ENCODE measurements at regions not wholly inside any gene's neighbourhood (a gene's known extent, or its start where the extent isn't known, plus 50 kb on each side); places are given as distances from the start of the nearest gene placed in this dataset.
"Not testable (repeated sequence)": the region's sequence is repeated elsewhere in the genome, so short reads cannot be mapped to it uniquely, and the experiment has no call there.

DNA sequence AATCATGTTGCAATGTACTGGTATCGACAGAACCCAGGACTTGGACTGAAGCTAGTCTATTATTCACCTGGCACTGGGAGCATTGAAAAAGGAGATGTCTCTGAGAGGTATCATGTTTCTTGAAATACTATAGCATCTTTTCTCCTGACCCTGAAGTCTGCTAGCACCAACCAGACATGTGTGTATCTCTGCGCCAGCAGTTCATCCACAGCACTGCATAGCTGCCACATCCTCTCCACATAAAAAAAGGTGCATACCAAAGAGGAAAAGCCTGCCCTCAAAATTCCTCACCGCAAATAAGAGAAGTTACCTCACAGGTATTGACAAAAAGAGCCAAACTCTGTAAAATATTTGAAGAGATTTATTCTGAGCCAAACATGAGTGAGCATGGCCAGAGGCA, 99.5 kb upstream of the PRSS3 start:
- DNase-seq, result no peak

- DNase-seq, result no peak
Observed at GRCh38 chr9:33697171-33697570, 98.2 kb upstream of the PRSS3 start.

DNA sequence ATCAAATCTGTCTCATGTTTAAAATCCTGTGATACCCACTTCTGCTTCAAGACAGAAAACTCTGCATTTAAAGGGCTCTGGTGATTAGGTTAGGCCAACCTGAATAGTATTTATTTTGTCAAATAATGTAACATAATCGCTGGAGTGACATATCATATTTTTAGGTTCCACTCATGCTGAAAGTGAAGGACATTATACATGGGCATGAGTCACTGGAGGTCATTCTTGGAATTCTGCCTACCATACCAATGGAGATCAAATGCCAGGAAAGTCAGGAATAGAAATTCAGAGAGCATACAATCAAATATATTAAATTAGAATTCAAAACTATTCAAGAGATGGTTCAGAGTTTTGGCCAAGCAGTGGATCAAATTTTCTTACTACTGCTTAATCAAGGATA, 97.1 kb upstream of the PRSS3 start:
- DNase-seq, result no peak

DNA sequence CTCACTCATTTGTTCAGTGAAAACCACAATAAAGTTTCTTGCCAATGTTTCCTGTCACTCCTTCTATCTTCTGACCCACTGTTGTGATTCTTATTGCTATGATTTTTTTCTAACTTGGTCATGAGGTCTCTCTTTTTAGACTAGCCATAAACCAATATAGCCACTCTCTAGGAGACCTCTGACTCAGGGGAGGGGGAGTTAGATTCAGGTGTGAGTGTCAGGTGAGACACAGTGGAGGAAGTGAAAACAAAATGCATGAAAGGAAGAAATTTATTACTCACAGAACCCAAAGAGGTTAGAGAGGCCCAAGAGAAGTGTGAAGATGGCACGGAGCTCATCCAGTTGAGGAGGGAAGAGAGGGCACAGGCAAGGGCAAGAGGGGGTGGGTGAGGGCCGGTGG, 94.4 kb upstream of the PRSS3 start:
- DNase-seq, result not testable (repeated sequence)

- DNase-seq, result no peak
Observed at GRCh38 chr9:33703430-33704102, 91.8 kb upstream of the PRSS3 start.

DNA sequence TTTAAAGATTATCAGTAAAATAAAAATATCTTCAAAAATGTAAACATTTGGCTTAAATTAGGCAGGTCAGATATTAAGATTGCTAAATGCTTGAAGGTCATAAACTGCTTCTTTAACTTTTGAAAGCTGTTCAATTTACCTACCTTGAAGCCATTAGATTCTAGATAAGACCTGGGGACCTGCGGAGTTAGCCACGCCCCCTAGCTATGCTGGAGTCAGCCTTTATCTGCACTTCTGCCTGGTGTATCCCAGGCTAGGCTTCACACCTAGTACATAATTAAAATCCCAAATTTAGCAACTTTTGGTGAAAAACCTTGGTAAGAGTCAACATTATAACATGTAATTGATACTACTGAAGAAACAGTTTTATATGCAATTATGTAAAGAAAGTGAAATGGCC, 89.9 kb upstream of the PRSS3 start:
- DNase-seq, result not testable (repeated sequence)

- no peak for DNase-seq
Observed at GRCh38 chr9:33708441-33708840, 86.9 kb upstream of the PRSS3 start.

DNA sequence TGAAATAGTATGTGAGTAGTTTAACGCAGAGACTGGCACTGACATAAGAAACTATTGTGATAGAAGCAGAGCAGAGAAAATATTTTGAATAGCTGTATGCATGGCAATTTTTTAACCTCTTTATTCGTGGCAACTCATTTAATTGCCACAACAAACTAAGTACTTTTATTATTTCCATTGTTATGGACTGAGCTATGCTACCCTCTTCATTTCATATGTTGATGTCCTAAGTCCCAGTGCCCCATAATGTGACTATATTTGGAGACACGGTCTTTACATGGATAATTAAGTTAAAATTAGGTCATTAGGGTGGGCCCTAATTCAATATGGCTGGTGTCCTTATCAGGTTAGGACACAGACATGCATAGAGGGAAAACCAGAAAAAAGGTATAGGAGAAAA, 86.1 kb upstream of the PRSS3 start:
- no peak for DNase-seq

- not testable (repeated sequence) for DNase-seq
Observed at GRCh38 chr9:33711418-33711817, 83.9 kb upstream of the PRSS3 start.

DNA sequence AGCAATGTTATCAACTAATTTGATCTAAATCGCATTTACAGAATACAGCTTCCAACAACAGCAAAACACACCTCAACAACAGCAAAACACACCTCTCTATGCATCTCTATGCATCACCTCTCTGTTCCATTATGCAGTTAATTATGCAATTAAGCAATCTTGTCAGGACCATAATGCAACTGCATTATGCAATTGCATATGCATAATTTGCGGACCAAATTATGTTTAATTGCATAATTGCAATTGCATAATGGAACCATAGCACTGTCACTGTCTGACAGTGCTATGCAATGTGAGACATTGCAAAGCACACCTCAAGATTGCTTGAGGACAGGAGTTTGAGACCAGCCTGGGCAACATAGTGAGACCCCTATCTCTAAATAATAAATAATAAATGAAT, 80.4 kb upstream of the PRSS3 start:
- DNase-seq, result no peak

DNA sequence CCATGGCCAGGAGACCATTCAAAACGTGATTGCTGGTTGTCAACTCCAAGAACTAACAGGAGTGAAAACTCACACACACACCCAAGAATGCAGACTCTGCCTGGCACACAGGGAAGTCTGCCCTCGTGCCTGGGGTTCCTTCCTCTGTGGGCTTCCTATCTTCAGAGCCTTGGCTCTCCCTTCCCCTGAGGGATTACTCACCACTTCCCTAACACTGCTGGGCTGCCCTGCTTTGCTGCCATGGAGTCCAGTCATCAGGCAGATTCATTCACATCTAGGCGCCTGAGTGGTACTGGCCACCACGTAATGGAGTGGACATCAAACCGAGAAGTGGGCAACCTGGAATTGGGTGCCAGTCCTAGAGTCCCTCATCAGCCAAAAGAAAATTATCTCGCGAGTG, 76.4 kb upstream of the PRSS3 start:
- no peak for DNase-seq

DNA sequence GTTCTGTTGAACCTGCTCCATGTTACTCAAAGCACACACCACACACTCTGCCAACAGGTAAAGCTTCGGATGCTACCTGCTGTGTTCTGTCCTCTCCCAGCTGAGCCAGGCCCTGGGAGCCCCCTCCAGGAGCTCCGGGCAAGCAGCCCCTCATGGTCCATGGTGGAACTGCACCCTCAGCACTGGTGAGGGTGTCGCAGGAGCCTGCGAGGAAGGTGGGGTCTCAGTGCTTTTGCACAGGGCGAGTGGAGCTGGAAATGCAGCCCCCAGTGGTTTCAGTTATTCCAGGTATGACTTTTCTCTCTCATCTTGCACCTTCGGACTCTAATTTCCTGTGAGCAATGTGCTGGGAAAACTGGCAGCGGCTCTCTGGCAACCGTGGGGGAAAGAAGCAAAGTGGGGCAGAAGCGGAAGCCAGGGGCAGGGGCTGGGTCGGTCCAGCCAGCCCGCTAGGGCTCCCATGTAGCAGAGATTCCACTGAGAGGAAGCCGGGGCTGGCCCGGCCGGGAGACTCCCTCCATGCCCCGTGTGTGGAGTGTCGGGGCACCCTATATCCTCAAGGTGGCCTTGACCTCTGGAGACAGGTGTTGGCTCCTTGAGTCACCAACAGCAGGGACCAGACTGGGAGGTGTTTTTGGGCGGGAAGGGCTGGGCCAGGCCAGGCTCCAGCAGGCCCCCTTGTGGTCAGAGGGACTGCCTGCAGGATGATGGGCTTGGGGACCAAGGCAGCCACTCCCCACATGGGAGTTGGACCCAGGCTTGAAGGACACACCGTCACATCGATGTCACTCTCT, 75.6 kb upstream of the PRSS3 start:
- DNase-seq, result no peak

- DNase-seq, result peak; percentile 74
Observed at GRCh38 chr9:33721674-33722358, 73.5 kb upstream of the PRSS3 start.

DNA sequence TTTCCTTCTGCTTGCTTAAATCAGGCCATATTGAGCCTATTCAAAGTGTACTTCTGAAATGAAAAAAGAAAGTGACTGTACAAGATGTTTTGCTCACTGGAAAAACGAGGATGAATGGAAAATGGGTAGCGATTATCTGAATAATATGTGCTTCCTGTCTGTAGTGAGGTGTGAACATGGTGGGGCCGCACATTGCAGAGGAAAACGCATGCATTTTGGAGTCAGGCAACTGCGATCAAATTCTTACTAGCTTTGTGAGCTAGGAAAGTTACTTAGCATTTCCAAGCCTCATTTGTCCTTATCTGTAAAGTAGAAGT, 73.0 kb upstream of the PRSS3 start:
- DNase-seq, result no peak

GRCh38 chr9:33728613-33729012, 66.7 kb upstream of the PRSS3 start:
- no peak for DNase-seq

DNA sequence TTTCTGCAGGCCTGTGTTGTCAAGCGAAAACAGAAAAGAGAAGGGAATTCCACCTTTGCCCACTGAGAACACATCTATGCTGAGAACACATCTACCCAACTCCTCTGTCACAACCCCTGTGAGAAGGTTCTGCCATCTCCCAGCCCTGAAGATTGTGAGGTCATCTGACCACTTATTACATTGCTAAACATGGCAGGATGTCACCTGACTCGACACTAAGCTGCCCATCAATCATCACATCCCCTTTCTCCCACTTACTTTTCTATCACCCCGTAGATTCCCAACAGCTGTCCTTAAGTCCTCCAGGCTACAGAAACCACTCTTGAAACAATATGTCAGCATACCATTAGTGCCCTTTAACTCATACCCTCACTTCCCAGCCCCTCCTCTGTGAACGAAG, 64.2 kb upstream of the PRSS3 start:
- no peak for DNase-seq

DNA sequence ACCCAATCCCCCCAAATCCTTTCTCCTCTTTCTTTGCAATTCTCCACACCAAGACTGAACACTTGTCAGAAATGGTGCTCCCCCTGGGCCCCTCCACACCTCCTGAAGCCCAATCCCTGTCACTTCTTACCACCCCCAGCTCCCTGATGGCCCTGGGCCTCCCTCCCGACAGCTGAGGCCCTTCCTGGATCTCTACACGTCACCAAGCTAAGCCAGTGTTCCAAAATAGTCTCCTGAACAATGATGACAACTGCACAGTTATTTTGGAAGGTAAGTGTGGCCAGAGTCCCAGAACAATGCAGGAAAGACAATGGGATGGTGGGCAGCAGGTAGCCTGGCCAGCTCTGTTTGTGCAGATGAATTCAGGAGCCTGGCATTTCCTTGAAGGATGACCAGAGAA, 63.7 kb upstream of the PRSS3 start:
- no peak for DNase-seq

GRCh38 chr9:33734247-33734940, 61.0 kb upstream of the PRSS3 start:
- not testable (repeated sequence) for DNase-seq

DNA sequence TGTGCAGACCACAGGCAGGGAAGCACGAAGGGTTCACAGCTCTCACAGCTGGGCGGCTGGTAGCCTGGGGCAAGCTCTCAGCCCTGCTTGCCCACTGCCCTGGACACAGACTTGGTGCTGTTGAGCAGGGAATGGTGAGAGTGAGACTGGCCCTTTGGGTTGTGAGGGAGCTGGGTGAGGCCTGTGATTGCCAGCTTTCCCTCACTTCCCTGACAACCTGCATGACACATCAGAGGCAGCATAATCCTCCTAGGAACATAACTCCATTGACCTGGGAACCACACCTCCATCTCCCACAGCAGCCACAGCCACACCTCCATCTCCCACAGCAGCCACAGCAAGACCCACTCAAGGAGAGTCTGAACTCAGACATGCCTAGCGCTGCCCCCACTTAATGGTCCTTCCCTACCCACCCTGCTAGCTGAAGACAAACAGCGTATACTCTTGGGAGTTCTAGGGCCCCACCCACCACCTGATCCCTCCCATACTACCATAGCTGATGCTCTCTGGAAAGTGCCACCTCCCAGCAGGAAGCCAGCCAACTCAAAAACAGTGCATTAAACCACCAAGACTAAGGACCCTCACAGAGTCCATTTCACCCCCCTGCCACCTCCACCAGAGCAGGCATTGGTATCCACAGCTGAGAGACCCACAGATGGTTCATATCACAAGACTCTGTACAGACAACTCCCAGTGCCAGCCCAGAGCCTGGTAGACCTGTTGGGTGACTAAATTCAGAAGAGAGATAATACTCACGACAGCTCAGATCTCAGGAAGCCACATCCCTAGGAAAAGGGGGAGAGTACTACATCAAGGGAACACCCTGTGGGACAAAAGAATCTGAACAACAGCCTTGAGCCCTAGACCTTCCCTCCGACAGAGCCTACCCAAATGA, 60.2 kb upstream of the PRSS3 start:
- not testable (repeated sequence) for DNase-seq

DNA sequence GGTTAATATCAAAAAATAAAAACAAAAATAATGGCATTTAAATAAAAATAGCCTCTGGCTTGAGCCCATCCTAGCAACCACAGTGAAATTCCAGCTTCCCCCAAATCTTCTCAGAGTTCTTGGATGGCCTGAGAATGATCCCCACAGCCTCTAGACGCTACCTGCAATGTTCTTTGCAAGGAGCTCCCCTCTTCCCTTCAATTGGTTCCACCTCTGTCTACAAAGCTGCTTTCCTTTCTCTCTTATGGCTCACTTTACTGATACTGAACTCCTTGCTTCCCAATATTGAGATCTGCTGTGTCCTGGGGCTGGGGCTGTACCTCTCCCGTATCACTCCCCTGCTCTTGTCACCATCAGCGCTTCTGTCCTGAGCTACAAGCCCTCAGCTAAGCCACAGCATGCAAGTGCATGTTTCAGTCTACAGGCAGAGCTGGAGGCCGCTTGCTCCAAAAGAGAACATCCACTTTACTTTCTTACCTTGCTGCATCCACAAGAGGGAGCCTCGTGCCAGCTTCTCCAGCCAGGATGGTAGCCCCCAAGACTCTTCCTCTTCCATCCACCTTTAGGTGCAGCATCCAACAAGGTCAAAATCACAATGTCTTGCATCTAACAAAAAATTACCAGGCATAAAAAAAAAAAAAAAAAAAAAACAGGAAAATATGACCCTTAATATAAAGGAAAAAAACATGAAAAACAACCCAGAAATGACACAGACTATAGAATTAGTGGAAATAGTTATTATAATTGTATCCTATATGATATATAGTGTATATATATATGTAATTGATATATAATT, 57.4 kb upstream of the PRSS3 start:
- DNase-seq, result no peak

GRCh38 chr9:33739398-33739797, 56.0 kb upstream of the PRSS3 start:
- no peak for DNase-seq

DNA sequence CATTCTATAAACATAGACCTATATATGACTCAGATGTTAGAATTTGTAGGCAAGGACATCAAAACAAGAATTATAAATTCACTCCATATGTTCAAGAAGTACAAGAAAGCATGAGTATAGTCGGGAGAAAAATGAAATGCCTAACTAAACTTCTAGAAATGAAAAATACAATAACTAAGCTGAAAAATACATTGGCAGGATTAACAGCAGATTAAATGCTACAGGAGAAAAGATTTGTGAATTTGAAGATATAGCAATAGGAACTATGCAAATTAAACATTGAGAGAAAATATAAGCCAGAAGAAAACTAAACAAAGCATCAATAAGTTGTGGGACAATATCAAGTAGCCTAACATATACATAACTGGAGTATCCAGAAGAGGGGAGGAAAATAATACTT, 55.3 kb upstream of the PRSS3 start:
- DNase-seq, result no peak
